Activated T-helper 9 cell treated with anti-CD3 and anti-CD28 coated beads, Interleukin-2, amount 50 U/mL, for 16 hours (primary cell): ENCODE measurements at regions not wholly inside any gene's neighbourhood (a gene's known extent, or its start where the extent isn't known, plus 50 kb on each side); places are given as distances from the start of the nearest gene placed in this dataset.
"Not testable (repeated sequence)": the region's sequence is repeated elsewhere in the genome, so short reads cannot be mapped to it uniquely, and the experiment has no call there.

Experiments
- DNase-seq: peaks from one replicate; pipeline ENCODE4 v3.0.0-alpha.2; 2020; ENCODE audit warnings: low read depth

DNA sequence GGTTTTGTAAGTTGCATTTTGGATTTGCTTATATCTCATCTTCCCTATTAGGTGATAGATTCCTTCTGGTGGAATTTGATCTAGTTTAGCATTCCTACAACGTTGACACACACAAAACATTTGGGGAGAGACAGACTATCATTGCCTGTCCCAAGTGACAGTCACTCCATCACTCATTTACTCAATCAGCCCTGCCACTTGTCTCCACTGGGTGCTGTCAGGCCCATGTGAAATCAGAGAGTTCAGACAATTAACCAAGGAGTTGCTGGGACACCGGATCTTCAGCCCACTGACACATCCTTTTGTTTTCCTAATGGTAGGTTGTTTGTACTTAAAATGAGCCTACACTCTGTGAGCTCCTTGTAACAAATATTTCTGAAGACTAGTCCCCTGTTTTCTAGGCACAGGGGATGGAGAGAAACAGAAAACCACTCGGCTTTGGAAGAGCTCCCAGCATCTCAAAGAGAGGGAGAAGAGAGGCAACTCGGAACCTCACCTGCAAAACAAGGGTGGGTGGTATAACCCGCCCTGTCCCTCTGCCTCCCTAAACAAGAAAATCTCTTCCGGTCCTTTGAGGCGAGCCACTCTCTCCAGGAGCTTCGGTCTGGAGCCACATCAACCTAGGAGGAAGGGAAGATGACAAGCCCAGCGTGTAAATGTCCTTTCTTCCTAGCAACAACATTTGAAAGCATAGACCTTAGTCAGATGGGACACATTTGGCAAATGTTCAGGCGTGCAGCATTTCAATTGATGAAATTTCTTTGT, 440.9 kb upstream of the KLF12 start:
- DNase-seq = no peak

- no peak for DNase-seq
These were observed 439.4 kb upstream of the KLF12 start for GRCh38 chr13:74573654-74574053.

- no peak for DNase-seq
These were observed 437.6 kb upstream of the KLF12 start for GRCh38 chr13:74571811-74572210.

DNA sequence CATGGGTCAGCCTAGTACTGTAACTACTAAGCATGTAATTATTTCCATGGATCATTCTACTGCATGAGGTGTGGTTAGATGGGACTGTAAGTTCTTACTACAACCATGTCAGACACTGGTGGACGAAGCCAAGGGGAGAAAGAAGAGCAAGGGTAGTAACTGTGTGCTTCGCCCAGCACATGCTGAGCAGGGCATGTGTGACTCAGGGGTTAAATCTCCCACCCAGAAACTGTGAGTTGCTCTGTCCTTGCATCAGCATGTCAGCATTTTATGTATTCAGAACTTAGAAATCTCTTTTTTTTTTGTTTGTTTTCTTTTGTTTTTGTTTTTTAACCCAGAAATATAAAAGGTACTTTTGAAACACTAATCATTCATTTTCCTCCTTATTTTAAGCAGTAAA, 436.6 kb upstream of the KLF12 start:
- no peak for DNase-seq

- DNase-seq = no peak
These were observed 435.8 kb upstream of the KLF12 start for GRCh38 chr13:74570046-74570445.

DNA sequence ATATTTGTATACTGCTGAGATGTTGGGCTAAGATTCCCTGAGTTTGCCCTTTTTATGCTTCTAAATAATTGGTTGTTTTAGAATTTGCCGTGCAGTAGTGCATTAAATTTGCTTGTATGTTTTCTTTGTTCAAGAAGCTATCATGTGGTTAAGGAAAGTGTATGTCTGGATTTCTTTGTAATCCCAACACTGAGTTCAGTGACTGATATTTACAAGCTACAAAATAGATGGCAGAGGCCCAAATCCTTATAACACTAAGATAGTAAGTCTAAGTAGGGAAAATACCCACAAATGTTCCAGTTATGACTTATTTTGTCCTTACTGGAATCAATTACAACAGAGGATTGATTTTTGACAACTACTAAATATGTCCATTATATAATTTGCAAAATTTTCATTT, 435.0 kb upstream of the KLF12 start:
- no peak for DNase-seq

- DNase-seq = no peak
These were observed 433.3 kb upstream of the KLF12 start for GRCh38 chr13:74567485-74567884.

GRCh38 chr13:74562381-74562780, 428.2 kb upstream of the KLF12 start:
- no peak for DNase-seq

DNA sequence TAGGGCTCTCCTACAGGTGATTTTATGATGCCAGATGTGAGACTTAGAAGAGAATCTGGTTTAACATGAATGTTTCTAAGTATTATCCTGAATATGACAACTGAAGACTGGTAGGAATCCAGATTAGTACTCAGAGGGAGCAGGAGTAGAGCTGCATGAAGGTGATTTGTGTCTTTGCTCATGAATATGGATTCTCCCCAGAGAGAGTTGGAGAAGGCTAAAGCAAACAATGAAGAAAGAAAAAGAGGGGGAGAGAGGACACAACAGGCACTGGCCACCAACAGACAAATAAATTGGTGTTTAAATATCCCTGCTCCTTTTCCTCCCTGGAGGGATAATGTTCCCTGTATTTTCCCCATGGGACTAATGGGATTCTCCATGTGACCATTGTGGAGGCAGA, 427.0 kb upstream of the KLF12 start:
- DNase-seq = no peak

DNA sequence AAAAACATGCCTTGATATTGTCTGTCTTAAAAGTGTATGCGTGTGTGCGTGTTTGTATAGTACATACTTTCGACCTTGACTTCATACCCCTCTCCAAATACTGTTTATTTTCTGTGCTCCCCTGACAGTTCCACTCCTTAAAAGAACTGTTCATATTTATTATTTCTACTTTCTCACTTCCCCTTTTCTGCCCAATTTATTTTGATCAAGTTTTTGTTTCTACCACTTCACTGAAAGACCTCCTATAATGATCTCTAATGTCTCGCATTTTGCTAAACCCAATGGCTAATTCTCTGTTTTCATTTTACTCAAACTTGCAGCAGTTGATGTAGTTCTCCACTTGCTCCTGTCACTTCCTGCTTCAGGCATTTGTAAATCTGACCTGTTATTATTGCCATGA, 426.1 kb upstream of the KLF12 start:
- DNase-seq = no peak

- DNase-seq = no peak
These were observed 423.7 kb upstream of the KLF12 start for GRCh38 chr13:74557870-74558269.

DNA sequence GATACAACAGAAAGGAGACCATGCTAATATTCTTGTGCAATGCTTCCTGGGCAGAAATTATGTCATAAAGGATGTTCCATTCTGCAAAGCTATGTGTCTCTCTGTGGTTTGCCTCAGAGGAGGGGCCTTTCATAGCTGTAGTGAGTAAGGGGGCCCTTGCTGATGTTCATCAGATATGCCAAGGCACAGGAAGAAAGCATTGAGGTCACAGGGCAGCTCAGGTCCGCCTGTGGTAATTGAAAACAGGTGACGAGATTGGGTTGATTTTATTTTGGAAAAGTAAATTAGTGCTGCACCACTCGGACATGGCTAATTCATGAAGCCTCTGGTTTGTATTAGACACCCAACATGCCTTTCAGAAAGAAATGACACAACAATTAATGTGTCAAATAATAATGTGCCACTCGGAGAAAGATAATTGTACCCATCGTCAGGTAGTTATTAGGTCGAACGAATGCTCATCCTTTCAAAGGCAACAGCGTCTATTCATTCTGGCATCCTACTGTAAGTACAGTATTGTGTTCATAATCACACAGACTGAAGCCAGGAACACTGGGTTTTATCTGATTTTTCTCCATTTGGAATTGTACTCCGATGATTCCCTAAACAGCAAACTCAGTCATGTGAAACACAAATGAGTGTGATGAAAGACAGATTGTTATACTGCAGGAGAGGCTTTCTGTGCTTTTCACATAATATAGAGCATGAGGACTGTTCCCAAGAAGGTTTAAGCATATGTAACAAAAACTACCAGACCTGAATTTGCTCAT, 421.6 kb upstream of the KLF12 start:
- DNase-seq = no peak

- DNase-seq = no peak
These were observed 421.0 kb upstream of the KLF12 start for GRCh38 chr13:74555276-74555625.

GRCh38 chr13:74554569-74555275, 420.5 kb upstream of the KLF12 start:
- DNase-seq = no peak

GRCh38 chr13:74550039-74550438, 415.8 kb upstream of the KLF12 start:
- no peak for DNase-seq

DNA sequence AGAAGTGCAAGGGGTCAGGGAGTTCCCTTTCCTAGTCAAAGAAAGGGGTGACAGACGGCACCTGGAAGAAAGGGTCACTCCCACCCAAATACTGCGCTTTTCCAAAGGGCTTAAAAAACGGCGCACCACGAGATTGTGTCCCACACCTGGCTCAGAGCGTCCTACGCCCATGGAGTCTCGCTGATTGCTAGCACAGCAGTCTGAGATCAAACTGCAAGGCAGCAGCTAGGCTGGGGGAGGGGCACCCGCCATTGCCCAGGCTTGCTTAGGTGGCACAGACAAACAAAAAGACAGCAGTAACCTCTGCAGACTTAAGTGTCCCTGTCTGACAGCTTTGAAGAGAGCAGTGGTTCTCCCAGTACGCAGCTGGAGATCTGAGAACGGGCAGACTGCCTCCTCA, 402.4 kb upstream of the KLF12 start:
- not testable (repeated sequence) for DNase-seq

- no peak for DNase-seq
These were observed 399.0 kb upstream of the KLF12 start for GRCh38 chr13:74533226-74533625.

- no peak for DNase-seq
These were observed 395.8 kb upstream of the KLF12 start for GRCh38 chr13:74530011-74530410.

DNA sequence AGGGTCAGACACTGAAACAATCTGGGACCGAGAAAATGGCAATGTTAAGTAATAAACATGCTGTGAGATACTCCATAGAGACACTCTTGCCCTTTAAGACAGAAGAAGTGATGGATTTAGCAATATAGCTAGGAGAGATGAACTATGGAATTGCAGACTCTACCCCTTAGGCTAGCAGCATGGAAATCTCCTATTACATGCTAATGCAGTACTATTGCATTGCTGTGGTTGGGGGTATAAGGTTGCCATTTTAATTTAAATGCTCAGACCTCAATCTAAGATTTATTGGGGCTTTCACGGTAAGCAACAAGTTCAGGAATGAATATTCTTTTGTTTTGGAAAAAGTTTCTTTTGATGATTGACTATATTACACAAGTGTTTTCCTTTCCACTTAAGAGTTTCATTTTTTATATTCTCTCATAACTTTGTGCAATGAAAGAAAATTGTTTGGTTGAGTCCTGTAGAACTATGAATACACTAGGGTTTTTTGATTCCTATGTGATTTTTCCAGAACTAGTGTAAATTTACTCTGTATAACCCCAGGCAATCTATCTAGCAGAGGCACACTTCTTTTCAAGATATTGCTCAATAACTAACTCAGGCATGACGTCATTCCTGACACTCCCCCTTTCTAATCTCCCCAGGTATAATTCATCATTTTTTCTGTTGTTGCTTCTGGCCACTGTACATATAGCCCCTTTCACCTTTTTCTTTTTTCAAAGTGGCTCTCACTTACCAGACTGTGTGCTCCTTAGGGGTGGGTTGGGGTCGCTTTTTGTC, 394.7 kb upstream of the KLF12 start:
- no peak for DNase-seq

DNA sequence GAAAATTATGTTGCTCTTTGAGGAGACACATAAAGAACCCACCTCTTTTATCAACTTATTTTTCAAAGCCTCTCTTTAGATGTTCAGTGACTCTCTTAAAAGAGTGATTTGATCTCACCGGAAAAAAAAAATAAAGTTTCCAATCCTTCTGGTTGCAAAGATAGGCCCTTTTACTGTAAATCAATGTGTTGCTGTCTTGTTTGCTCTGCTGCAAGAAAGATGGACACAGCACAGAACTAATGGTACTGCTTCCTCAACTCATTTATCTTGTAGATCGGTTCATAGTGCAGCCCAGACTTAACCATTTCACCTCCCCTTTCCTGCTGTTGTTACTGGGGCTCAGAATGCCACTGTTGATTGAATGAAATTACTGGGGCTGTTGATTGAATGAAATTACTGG, 388.9 kb upstream of the KLF12 start:
- no peak for DNase-seq

- DNase-seq = no peak
These were observed 377.3 kb upstream of the KLF12 start for GRCh38 chr13:74511523-74511922.

- DNase-seq = no peak
These were observed 353.0 kb upstream of the KLF12 start for GRCh38 chr13:74487091-74487722.
